ENCODE measurements at regions not wholly inside any gene's neighbourhood (a gene's known extent, or its start where the extent isn't known, plus 50 kb on each side); places are given as distances from the start of the nearest gene placed in this dataset.

GRCh38 chr5:66276986-66277385 lies 132.9 kb downstream of the SREK1 start:
- H3K79me2 ChIP-seq (ENCODE audit: insufficient read depth, low read length), result no peaks in the 10 kb centered on the region
- H3K9me3 ChIP-seq (ENCODE audit: insufficient read depth, low read depth, low read length), result no peaks in the 10 kb centered on the region
- no peak overlapping the region for H3K4me3 ChIP-seq (ENCODE audit: insufficient read depth, low read depth, low read length)
- no peaks in the 10 kb centered on the region for H3K36me3 ChIP-seq (ENCODE audit: insufficient read depth, low read length)
- Mint-ChIP-seq H3K27me3 (ENCODE audit: low read depth, unreplicated experiment) (peaks cover 11% of the 10 kb centered on the region), H3K4me3 (ENCODE audit: unreplicated experiment) (no peak overlapping the region), H3K9me3 (ENCODE audit: unreplicated experiment) (no peaks in the 10 kb centered on the region), H3K4me1 (ENCODE audit: low read depth, unreplicated experiment) (no peaks in the 10 kb centered on the region), H3K36me3 (ENCODE audit: low read depth, unreplicated experiment) (no peaks in the 10 kb centered on the region), H3K27ac (ENCODE audit: unreplicated experiment) (no peak overlapping the region)
- no peak overlapping the region for H3K4me2 ChIP-seq (ENCODE audit: low read length)
- H3K4me1 ChIP-seq (ENCODE audit: insufficient read depth, low read length), result no peaks in the 10 kb centered on the region
- H3K27me3 ChIP-seq (ENCODE audit: insufficient read depth, low read length), result peaks cover 2% of the 10 kb centered on the region
- TF ChIP-seq CTCF (IDR thresholded peaks at IDR 0.05; ENCODE audit: insufficient read depth, low read depth, low read length) (no peak), EZH2 (IDR thresholded peaks at IDR 0.05; ENCODE audit: insufficient read depth, low read length) (no peak)
- H3K9ac ChIP-seq (ENCODE audit: low read length), result no peak overlapping the region
- H3K27ac ChIP-seq (ENCODE audit: low read depth, low read length), result no peak overlapping the region
- H4K20me1 ChIP-seq (ENCODE audit: insufficient read depth, low read length), result no peaks in the 10 kb centered on the region
- no peak overlapping the region for H2AFZ ChIP-seq (ENCODE audit: low read depth, low read length)
- FAIRE-seq, result no peak
- no peak for DNase-seq (ENCODE audit: low read depth)

GRCh38 chr5:66277981-66278380 lies 133.9 kb downstream of the SREK1 start:
- TF ChIP-seq EZH2 (IDR thresholded peaks at IDR 0.05; ENCODE audit: insufficient read depth, low read length), result no peak
- TF ChIP-seq CTCF (IDR thresholded peaks at IDR 0.05; ENCODE audit: insufficient read depth, low read depth, low read length), result no peak
- no peaks in the 10 kb centered on the region for H4K20me1 ChIP-seq (ENCODE audit: insufficient read depth, low read length)
- H3K4me3 ChIP-seq (ENCODE audit: insufficient read depth, low read depth, low read length), result no peak overlapping the region
- FAIRE-seq (no peak), DNase-seq (ENCODE audit: low read depth) (no peak)
- no peak overlapping the region for H3K27ac Mint-ChIP-seq (ENCODE audit: unreplicated experiment)
- H3K36me3 ChIP-seq (ENCODE audit: insufficient read depth, low read length), result no peaks in the 10 kb centered on the region
- H3K4me3 Mint-ChIP-seq (ENCODE audit: unreplicated experiment), result no peak overlapping the region
- H2AFZ ChIP-seq (ENCODE audit: low read depth, low read length), result no peak overlapping the region
- H3K4me2 ChIP-seq (ENCODE audit: low read length), result no peak overlapping the region
- H3K9ac ChIP-seq (ENCODE audit: low read length), result no peak overlapping the region
- H3K9me3 ChIP-seq (ENCODE audit: insufficient read depth, low read depth, low read length), result no peaks in the 10 kb centered on the region
- H3K79me2 ChIP-seq (ENCODE audit: insufficient read depth, low read length), result no peaks in the 10 kb centered on the region
- H3K27me3 ChIP-seq (ENCODE audit: insufficient read depth, low read length), result peaks cover 2% of the 10 kb centered on the region
- no peaks in the 10 kb centered on the region for H3K9me3 Mint-ChIP-seq (ENCODE audit: unreplicated experiment)
- H3K4me1 Mint-ChIP-seq (ENCODE audit: low read depth, unreplicated experiment), result no peaks in the 10 kb centered on the region
- peaks cover 11% of the 10 kb centered on the region for H3K27me3 Mint-ChIP-seq (ENCODE audit: low read depth, unreplicated experiment)
- H3K27ac ChIP-seq (ENCODE audit: low read depth, low read length), result no peak overlapping the region
- H3K4me1 ChIP-seq (ENCODE audit: insufficient read depth, low read length), result no peaks in the 10 kb centered on the region
- no peaks in the 10 kb centered on the region for H3K36me3 Mint-ChIP-seq (ENCODE audit: low read depth, unreplicated experiment)

- FAIRE-seq, result no peak
- H3K9me3 ChIP-seq (ENCODE audit: insufficient read depth, low read depth, low read length), result no peaks in the 10 kb centered on the region
- Mint-ChIP-seq H3K27ac (ENCODE audit: unreplicated experiment) (no peak overlapping the region), H3K9me3 (ENCODE audit: unreplicated experiment) (no peaks in the 10 kb centered on the region), H3K4me3 (ENCODE audit: unreplicated experiment) (no peak overlapping the region), H3K36me3 (ENCODE audit: low read depth, unreplicated experiment) (no peaks in the 10 kb centered on the region), H3K4me1 (ENCODE audit: low read depth, unreplicated experiment) (no peaks in the 10 kb centered on the region), H3K27me3 (ENCODE audit: low read depth, unreplicated experiment) (peaks cover 9% of the 10 kb centered on the region)
- H3K4me2 ChIP-seq (ENCODE audit: low read length), result no peak overlapping the region
- no peaks in the 10 kb centered on the region for H4K20me1 ChIP-seq (ENCODE audit: insufficient read depth, low read length)
- H3K4me3 ChIP-seq (ENCODE audit: insufficient read depth, low read depth, low read length), result no peak overlapping the region
- no peak overlapping the region for H3K27ac ChIP-seq (ENCODE audit: low read depth, low read length)
- no peaks in the 10 kb centered on the region for H3K79me2 ChIP-seq (ENCODE audit: insufficient read depth, low read length)
- no peak for DNase-seq (ENCODE audit: low read depth)
- TF ChIP-seq CTCF (IDR thresholded peaks at IDR 0.05; ENCODE audit: insufficient read depth, low read depth, low read length) (no peak), EZH2 (IDR thresholded peaks at IDR 0.05; ENCODE audit: insufficient read depth, low read length) (no peak)
- H3K36me3 ChIP-seq (ENCODE audit: insufficient read depth, low read length), result no peaks in the 10 kb centered on the region
- H2AFZ ChIP-seq (ENCODE audit: low read depth, low read length), result no peak overlapping the region
- H3K9ac ChIP-seq (ENCODE audit: low read length), result no peak overlapping the region
- no peaks in the 10 kb centered on the region for H3K4me1 ChIP-seq (ENCODE audit: insufficient read depth, low read length)
- H3K27me3 ChIP-seq (ENCODE audit: insufficient read depth, low read length), result peaks cover 2% of the 10 kb centered on the region
Observed at GRCh38 chr5:66281294-66281693, 137.2 kb downstream of the SREK1 start.

Measured in astrocyte (in vitro differentiated cells and primary cell).